Activated T-helper 1 cell treated with Interleukin-2 at 50 U/mL for 16 hours (primary cell): ENCODE measurements at regions not wholly inside any gene's neighbourhood (a gene's known extent, or its start where the extent isn't known, plus 50 kb on each side); places are given as distances from the start of the nearest gene placed in this dataset.
"Not testable (repeated sequence)": the region's sequence is repeated elsewhere in the genome, so short reads cannot be mapped to it uniquely, and the experiment has no call there.

ENCODE experiments used
- DNase-seq: peaks from one replicate; pipeline ENCODE4 v3.0.0-alpha.2; 2020; ENCODE audit warnings: low read depth

- no peak for DNase-seq
These were observed 332.6 kb upstream of the SFSWAP start for GRCh38 chr12:131378176-131378842.

DNA sequence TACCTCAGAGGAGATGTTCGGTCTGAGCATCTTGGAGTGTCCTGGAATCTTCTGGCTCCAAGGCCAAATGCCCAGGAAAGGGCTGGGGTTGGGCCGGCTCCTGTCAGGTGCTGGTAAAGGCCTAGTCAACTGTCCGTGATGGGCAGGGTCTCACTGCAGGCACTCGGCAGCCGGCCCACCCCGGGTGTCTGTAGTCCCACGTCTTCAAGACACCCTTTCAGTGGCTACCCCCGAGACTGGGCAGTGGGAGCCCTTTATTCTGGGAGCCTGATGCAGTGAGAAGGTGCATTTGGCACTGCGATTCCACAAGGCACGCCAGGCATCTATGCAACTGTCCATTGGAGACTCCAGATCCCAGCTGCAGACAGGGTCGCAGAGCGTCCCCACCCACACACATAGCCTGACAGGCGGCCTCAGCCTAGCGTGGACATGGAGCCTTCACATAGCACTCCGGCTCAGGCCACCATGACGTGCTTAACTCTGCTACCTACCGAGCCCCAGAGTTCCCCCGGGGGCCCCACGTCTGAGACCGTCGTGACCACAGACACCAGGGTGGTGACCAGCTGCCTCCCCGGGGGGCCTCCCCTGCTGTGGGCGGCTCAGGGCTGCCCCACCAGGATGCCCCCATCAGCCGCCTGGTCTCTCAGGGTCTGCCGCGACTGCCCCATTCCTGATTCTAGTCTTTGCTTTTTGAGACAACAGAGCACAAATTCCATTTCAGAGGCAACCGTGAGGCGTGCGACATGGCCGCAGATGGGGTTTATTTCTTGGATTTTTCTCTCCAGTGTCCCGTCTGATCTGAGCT lies 331.8 kb upstream of the SFSWAP start:
- DNase-seq: no peak

DNA sequence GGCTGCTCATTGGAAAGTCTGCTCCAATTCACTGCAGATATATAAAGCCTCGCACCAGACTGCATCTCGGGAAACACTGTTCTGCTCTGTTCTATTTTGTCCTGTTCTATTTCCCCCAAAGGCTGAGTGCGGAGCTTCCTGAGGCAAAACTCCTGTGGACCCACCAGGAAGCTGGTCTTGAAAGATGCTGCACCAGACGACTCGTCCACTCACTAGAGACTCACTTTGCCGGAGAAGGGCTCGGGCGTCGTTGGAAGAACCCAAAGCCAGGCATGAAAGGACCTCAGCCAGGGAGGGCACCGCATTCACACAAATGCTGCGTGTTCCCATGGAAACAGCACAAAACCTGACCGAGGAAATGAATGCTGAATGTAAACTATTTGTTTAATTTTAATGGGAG lies 331.2 kb upstream of the SFSWAP start:
- no peak for DNase-seq

DNA sequence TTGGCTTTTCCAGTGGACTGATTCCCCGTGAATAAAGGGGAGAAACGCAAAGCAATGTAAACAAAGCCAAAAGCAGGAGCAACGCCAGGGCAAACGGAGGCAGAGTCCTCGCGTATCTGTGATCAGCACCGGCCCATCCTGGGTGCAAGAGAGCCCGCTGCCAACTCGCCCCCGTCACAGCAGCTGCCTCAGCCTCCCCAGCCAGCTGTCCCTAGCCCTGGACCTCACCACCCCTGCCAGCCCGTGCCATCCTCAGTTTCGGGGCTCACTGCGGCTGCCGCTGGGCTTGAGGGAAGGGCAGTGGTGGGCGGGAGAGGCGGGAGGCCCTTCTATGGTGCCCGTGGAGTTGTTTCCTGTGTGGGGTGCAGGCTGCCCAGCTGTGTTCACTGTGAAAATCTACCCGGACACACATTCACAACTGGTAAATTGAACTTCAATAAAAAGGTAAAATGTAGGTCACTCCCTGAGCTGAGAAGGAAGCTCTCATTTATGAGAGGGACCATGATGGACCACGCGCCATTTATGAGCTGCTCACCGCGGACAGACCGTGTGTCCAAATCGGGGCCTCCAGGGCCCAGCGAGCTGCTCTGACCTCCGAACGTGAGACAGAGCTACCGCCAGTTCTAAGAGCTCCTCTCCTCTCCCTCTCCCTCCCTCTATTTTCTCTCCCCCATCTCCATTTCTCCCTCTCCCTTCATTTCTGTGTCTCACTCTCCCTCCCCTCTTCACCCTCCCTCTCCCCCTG lies 330.5 kb upstream of the SFSWAP start:
- no peak for DNase-seq

GRCh38 chr12:131380965-131381705 lies 329.8 kb upstream of the SFSWAP start:
- DNase-seq: no peak

GRCh38 chr12:131381716-131382430 lies 329.0 kb upstream of the SFSWAP start:
- no peak for DNase-seq

DNA sequence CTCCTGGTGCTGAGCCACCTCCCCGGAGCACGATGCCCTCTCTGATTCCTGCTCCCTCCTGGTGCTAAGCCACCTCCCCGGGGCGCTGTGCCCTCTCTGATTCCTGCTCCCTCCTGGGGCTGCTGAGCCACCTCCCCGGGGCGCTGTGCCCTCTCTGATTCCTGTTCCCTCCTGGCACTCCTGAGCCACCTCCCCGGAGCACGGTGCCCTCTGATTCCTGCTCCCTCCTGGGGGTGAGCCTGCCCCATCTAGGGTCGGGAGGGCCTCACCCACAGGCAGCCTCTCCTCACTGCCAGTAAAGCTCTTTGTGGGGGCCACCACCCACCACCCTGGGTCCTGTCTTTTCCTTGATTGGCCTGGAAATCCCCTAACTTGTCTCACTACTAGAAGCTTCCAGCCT lies 327.6 kb upstream of the SFSWAP start:
- no peak for DNase-seq

DNA sequence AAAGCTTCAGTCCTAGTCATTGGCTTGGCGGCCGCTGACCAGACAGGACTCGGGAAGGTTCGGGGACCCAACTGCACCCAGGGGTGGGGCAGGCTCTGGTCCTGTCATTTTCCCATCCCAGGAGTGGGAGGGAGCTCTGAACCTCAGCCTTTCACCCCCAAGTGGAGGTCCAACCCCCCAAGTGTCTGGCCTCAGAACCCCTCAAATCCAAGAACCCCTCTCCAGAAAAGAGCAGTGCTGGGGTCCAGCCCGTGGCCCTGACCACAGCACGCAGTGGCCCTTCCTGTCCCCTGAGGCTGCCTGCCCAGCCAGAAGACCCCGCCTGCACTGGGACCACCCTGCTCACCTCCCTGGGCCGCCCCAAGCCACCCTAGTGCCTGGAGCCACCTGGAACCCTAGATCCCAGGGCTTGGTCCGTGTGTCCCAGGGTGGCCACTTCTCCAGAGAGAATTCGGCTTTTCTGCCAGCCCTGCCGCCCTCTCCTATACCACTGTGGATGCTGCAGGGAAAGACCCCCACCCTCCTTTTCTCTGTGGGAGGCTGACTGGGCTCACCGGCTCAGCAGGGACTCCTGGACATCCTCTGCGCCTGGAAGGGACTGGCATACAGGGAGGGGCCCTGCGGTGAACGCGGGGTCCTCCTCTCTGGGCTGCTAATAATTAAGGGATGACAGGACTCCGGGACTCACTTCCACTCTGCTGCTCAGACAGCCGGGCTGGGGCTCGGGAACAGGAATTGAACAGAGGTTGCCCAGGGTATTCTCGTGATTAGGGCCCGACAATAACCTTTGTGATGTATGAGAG lies 326.9 kb upstream of the SFSWAP start:
- DNase-seq: no peak

DNA sequence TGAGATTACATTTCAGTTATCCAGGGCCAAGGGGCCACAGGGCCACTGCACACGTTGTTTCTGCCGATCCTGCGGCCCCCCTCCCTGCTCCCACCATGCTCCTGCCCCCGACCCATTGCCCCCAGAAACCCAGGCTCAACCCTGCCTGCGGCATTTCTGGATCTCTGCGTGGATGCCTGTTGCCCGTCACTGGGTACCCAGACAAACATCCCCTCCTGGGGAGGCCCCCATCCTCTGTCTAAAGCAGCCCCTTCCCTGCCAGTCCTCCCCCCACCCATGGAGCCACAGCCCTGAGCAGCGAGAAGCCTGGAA lies 326.4 kb upstream of the SFSWAP start:
- no peak for DNase-seq

DNA sequence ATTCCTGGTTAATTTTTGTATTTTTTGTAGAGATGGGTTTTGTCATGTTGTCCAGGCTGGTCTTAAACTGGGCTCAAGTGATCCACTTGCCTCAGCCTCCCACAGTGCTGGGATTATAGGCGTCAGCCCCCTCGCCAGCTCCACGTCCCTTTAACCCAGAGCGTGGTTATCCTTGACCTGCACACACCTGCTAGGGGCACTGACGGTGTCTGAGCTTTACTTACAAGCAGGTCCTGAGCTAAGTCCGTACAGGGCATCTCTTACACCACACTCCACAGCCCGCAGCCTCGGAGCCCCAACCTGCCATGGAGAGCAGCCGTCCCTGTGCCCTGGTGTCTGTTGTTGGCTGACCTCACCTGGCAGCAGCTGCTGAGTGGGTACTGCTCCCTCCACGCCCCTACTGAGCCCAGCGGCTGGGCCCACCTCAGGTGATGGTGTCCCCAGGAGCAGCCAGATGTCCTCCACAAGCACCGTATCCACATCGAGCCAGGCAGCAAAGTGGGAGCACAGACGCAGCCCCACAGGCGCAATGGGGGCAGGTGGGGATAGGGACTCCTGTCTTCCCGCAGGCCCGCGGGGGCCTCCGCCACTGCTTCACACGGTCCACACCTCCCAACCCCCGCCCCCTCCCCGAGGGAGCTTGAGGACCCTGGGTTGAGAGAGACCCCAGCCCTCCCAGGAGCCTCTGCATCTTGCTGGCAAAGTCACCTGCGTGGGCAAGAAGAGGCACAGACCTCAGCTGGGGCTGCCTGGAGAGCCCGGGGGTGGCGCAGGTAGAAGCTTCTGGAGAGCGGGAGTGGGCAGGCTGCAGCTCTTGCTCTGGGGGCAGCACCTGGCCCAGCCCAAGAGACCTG lies 325.4 kb upstream of the SFSWAP start:
- DNase-seq: no peak

DNA sequence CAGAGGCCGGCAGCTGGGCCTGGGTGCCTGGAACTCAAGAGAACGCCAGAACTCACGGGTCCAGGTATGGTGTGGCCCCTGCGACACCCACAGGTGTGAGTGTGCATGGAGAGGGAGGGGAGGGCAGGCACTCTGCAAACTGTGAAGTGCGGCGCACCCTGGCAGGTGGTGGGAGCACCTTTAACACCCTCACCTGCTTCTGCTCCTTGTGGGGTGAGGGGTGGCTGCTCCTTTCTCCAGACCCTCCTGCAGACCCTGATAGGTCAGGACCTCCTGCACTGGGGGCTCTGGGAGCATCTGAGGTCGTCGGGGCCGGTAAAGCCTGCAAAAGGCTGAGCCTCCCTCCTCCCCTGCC lies 324.7 kb upstream of the SFSWAP start:
- DNase-seq: no peak

GRCh38 chr12:131386781-131387180 lies 324.1 kb upstream of the SFSWAP start:
- no peak for DNase-seq

DNA sequence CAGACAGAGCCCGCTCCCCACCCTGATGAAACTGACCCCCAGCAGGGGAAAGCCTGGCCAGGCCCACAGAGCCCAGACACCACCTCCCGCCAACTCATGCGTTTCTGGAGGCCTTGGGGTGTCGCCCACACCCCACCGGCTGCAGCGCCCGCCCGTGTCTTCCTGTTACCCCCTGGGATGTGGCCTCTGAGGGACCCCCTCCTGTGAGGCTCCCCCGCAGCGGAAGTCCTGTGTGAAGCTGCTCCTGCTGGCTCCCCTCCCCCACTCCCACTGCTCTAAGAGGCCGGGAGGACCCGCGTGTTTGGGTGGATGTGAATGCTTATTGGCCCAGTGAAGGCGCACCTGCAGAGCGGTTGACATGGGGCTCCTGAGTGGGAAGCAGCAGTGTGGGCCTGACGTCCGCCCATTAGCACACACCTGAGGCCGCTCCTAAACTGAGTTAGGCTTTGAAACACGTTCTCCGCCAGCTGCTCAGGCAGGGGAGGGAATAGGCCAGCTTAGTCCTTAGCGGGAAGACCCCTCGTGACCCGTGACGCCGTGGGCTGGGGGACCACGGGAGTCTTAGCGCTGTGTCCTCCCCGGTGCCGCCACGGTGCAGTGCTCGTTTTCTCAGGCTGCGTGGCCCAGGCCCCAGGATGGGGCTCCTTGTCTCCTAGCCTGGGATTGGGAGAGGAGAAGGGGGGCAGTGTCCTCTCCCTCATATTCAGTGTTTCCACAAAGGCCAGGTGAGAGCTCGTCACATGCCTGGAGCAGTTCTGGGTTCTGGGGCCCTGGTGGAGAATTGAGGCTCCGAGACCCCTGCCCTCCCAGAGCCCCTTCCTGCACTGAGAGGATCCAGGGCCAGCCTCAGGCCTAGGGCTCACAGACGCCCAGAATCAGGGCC lies 323.4 kb upstream of the SFSWAP start:
- no peak for DNase-seq

DNA sequence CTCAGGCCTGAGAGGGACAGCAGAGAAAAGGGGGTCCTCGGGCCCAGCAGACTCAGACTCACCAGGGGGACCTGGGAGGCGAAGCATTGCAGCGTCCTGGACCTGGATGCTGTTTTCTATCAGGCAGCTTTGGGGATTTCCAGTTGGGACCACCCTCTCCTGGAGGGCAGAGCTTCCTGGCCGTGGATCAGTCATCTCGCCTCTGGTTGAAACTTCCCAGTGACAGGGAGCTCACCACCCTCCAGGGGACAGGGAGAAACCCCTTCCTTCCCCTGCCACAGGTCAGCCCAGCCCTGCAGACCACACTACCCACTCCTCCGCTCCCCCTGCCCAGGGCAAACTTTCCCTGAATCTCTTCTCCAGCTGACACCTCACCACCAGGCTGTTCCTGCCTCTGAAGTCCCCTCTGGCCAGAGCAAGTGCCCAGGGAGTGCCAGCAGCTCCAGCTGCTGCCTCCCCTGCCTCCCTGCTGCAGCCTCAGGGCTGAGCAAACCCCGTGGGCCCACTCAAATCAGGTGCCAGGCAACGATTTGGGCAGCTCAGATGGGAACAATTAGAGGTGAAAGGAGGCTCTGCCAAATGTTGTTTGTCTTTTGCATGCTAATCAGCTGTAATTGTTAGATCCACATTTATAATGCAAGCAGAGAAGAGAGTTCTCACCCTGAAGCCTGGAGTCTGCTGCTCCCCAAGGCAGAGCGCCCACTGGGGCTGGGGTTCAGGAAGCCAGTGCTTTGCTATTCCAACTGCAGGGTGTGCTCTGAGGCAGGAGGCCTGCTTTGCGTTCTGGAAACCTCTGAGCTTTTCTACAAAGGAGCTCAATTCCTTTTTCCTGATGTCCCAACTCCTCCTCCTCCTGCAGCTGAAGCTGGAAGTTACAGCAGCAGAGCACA lies 322.5 kb upstream of the SFSWAP start:
- not testable (repeated sequence) for DNase-seq

DNA sequence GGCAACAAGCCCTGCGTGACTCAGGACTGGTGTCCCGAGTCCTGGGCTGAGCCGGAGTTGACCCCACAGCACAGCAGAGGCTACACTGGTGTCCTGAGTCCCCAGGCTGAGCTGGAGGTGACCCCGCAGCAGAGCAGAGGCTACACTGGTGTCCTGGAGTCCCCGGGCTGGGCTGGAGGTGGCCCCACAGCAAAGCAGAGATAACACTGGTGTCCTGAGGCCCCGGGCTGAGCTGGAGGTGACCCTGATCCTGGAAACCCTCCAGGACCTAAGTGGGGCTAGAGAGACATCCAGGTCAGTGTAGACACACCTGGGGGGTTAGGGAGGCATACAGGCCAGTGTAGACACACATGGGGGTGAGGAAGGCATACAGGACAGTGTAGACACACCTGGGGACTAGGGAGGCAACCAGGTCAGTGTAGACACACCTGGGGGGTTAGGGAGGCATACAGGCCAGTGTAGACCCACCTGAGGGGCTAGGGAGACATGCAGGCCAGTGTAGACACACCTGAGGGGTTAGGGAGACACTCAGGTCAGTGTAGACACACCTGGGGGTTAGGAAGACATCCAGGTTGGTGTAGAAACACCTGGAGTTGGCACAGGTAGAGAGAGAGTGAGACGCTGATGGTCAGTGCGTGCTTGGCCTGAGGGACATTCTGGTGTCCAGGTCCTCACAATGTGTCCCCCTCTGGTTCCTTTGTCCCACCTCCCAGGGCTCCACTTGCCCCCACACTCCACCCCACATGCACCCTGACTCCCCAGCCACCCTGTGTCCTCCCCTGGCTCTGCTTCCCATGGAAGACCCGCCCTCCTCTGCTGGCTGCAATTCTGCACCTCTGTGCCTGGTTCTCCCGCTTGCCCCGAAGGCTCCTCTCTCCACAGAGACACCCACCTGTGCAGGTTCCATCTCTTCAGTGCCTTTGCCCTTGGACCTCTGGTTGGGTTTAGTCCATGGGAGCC lies 321.6 kb upstream of the SFSWAP start:
- DNase-seq: no peak

GRCh38 chr12:131390412-131391334 lies 320.2 kb upstream of the SFSWAP start:
- DNase-seq: no peak
